OCI-LY3 (cell line): ENCODE measurements at regions not wholly inside any gene's neighbourhood (a gene's known extent, or its start where the extent isn't known, plus 50 kb on each side); places are given as distances from the start of the nearest gene placed in this dataset.

ENCODE experiments used
- H2AFZ ChIP-seq: fragments of 200-600, 300-600 bp; shearing (Covaris generic); 2 replicates; pipeline ENCODE4 v1.6.0; 2014; ENCODE audit warnings: antibody characterized with exemption, low read depth, low read length
- H3K27ac ChIP-seq: fragments of 200-600, 300-600 bp; sonication (generic); 2 replicates; pipeline ENCODE4 v1.5.1; 2014; ENCODE audit warnings: mild to moderate bottlenecking, low read length, moderate library complexity, mixed read lengths
- H3K27me3 ChIP-seq: fragments of 200-600, 300-600 bp; sonication (generic); 2 replicates; pipeline ENCODE4 v1.6.1; 2014; ENCODE audit warnings: low read depth, low read length, mixed read lengths
- H3K36me3 ChIP-seq: fragments of 200-600, 300-600 bp; sonication (generic); replicated peaks from 2 replicates; pipeline ENCODE3; 2014; ENCODE audit warnings: low read depth, low read length, mixed read lengths
- H3K4me1 ChIP-seq: fragments of 300-600, 200-600 bp; sonication (generic); 2 replicates; pipeline ENCODE4 v1.6.1; 2014; ENCODE audit warnings: low read length, mixed read lengths
- H3K4me2 ChIP-seq: fragments of 200-600, 300-600 bp; sonication (generic); 2 replicates; pipeline ENCODE4 v1.6.1; 2014; ENCODE audit warnings: low read length, mixed read lengths
- H3K4me3 ChIP-seq: fragments of 300-600, 200-600 bp; sonication (generic); 2 replicates; pipeline ENCODE4 v1.5.1; 2014; ENCODE audit warnings: antibody characterized with exemption, mild to moderate bottlenecking, low read length, moderate library complexity
- H3K79me2 ChIP-seq: fragments of 300-600, 200-600 bp; shearing (Covaris generic); 2 replicates; pipeline ENCODE4 v1.6.1; 2014; ENCODE audit warnings: mild to moderate bottlenecking, low read length, mixed read lengths
- H3K9ac ChIP-seq: fragments of 300-600, 200-600 bp; shearing (Covaris generic); 2 replicates; pipeline ENCODE4 v1.6.0; 2014; ENCODE audit warnings: mild to moderate bottlenecking, low read length, moderate library complexity
- H3K9me3 ChIP-seq: fragments of 200-600, 300-600 bp; shearing (Covaris generic); 2 replicates; pipeline ENCODE4 v1.6.1; 2014; ENCODE audit warnings: low read length, mixed read lengths; ENCODE audit not compliant: insufficient read depth
- H4K20me1 ChIP-seq: fragments of 200-600, 300-600 bp; sonication (generic); 2 replicates; pipeline ENCODE4 v1.6.1; 2016; ENCODE audit warnings: low read length, mixed read lengths; ENCODE audit not compliant: insufficient read depth
- EZH2phosphoT487 ChIP-seq: fragments of 200-600 bp; shearing (Covaris generic); IDR thresholded peaks from 2 replicates; pipeline ENCODE4 v1.6.1; 2018; ENCODE audit warnings: antibody characterized with exemption, mixed run types, low read depth
- TF ChIP-seq, protein P1 (sequence below): fragments of 200-600, 300-600 bp; sonication (generic); IDR thresholded peaks from 2 replicates; pipeline ENCODE4 v1.5.1; 2014; ENCODE audit warnings: antibody characterized with exemption, low read length, low read depth

- H3K4me3 ChIP-seq, result no peak overlapping the region
- H3K79me2 ChIP-seq, result no peaks in the 10 kb centered on the region
- no peak overlapping the region for H3K27ac ChIP-seq
- H3K9ac ChIP-seq, result no peak overlapping the region
- H3K27me3 ChIP-seq, result no peaks in the 10 kb centered on the region
- no peaks in the 10 kb centered on the region for H4K20me1 ChIP-seq
- H3K9me3 ChIP-seq, result no peaks in the 10 kb centered on the region
- TF ChIP-seq, protein P1, sequence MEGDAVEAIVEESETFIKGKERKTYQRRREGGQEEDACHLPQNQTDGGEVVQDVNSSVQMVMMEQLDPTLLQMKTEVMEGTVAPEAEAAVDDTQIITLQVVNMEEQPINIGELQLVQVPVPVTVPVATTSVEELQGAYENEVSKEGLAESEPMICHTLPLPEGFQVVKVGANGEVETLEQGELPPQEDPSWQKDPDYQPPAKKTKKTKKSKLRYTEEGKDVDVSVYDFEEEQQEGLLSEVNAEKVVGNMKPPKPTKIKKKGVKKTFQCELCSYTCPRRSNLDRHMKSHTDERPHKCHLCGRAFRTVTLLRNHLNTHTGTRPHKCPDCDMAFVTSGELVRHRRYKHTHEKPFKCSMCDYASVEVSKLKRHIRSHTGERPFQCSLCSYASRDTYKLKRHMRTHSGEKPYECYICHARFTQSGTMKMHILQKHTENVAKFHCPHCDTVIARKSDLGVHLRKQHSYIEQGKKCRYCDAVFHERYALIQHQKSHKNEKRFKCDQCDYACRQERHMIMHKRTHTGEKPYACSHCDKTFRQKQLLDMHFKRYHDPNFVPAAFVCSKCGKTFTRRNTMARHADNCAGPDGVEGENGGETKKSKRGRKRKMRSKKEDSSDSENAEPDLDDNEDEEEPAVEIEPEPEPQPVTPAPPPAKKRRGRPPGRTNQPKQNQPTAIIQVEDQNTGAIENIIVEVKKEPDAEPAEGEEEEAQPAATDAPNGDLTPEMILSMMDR, result no peak
- no peak for TF ChIP-seq EZH2phosphoT487
- no peak overlapping the region for H2AFZ ChIP-seq
- H3K4me1 ChIP-seq, result no peaks in the 10 kb centered on the region
- no peak overlapping the region for H3K4me2 ChIP-seq
- H3K36me3 ChIP-seq, result no peaks in the 10 kb centered on the region
These were observed 160.7 kb upstream of the COBL start for GRCh38 chr7:51477323-51477722.

DNA sequence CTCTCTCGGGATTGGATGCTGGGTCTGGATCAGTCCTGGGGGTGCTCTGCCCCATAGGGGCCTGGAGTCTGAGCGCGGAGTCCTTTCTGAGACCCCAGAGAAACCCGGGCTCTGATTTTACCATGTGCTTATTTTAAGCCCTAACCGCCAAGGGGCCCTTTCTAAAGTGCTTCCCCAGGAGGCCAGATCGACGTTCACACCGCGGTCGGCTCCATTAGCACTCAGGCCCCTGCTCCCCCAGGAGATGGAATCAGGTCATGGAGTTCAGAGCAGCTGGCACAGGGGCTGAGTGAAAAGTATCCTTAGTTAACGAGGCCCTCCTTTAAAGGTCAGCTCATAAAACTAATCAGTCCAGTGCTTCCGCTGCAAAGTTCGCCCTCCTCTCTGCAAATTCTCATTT, 159.4 kb upstream of the COBL start:
- Histone ChIP-seq H4K20me1 (no peaks in the 10 kb centered on the region), H3K4me3 (no peak overlapping the region), H3K4me2 (no peak overlapping the region), H3K9me3 (no peaks in the 10 kb centered on the region), H3K4me1 (no peaks in the 10 kb centered on the region), H3K27me3 (no peaks in the 10 kb centered on the region), H3K27ac (no peak overlapping the region), H3K79me2 (no peaks in the 10 kb centered on the region), H2AFZ (no peak overlapping the region), H3K36me3 (no peaks in the 10 kb centered on the region), H3K9ac (no peak overlapping the region)
- no peak for TF ChIP-seq EZH2phosphoT487
- TF ChIP-seq, protein P1, result no peak

DNA sequence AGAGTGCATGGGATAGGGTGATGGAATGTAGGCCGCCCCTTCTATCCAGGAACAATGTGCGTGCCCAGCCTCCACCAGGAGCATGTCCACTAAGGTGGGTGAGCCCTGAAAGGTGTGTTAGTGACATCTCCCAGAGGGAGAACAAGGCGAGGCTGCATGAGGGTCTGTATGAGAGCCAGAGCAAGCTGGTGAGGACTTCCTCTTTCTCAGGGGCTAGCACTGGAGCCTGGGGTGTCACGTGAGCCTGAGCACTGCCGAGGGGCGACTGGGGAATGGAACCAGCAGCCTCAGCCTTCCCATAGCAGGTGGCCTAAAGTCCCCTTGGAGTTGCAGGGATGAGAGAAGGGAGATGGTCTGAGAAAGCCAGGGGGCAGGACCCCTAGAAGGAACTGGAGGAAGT, 156.3 kb upstream of the COBL start:
- Histone ChIP-seq H4K20me1 (no peaks in the 10 kb centered on the region), H3K9ac (no peak overlapping the region), H3K9me3 (no peaks in the 10 kb centered on the region), H3K36me3 (no peaks in the 10 kb centered on the region), H3K27ac (no peak overlapping the region), H3K4me3 (no peak overlapping the region), H3K27me3 (no peaks in the 10 kb centered on the region), H2AFZ (no peak overlapping the region), H3K4me1 (no peaks in the 10 kb centered on the region), H3K79me2 (no peaks in the 10 kb centered on the region), H3K4me2 (no peak overlapping the region)
- TF ChIP-seq, protein P1, result no peak
- no peak for TF ChIP-seq EZH2phosphoT487

DNA sequence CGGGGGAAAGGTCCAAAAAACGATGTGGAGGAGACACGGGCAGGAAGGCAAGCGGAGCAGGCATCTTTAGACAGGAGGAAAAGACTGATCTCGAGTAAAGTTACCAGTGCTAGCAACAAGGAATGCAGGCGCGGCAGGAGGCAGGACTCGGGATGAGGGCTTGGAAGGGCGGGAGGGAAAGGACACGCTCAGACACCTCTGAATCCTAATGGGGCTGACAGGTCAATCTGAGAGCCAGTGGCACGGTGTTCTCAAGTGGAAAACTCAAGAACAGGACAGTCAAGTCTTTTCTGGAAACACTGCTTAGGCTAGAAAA, 155.3 kb upstream of the COBL start:
- no peak overlapping the region for H3K9ac ChIP-seq

More for the DNA sequence above, 155.3 kb upstream of the COBL start:
- Histone ChIP-seq H3K27ac (no peak overlapping the region), H3K27me3 (no peaks in the 10 kb centered on the region), H2AFZ (no peak overlapping the region), H4K20me1 (no peaks in the 10 kb centered on the region), H3K4me1 (no peaks in the 10 kb centered on the region), H3K36me3 (no peaks in the 10 kb centered on the region), H3K4me3 (no peak overlapping the region), H3K79me2 (no peaks in the 10 kb centered on the region), H3K9me3 (no peaks in the 10 kb centered on the region), H3K4me2 (no peak overlapping the region)
- no peak for TF ChIP-seq EZH2phosphoT487
- TF ChIP-seq, protein P1, result no peak
